Epithelial cell of esophagus (primary cell): ENCODE measurements at regions not wholly inside any gene's neighbourhood (a gene's known extent, or its start where the extent isn't known, plus 50 kb on each side); places are given as distances from the start of the nearest gene placed in this dataset.

Experiments
- DNase-seq: peaks from one replicate; pipeline ENCODE4 v3.0.0; 2010; ENCODE audit warnings: low read depth
- H3K4me3 ChIP-seq: 2 replicates; pipeline ENCODE4 v1.5.1; 2011; ENCODE audit warnings: mild to moderate bottlenecking, low read length, control low read depth
- CTCF ChIP-seq: IDR thresholded peaks from 2 replicates; pipeline ENCODE4 v1.5.1; 2011; ENCODE audit warnings: low read depth, mild to moderate bottlenecking, low read length, control low read depth, inconsistent platforms; ENCODE audit not compliant: insufficient read depth; ENCODE audit errors: missing control alignments

- peak; percentile 50 for DNase-seq
- TF ChIP-seq CTCF: no peak
- H3K4me3 ChIP-seq: no peak overlapping the region
Observed at GRCh38 chr1:106266786-106267185, 789.7 kb upstream of the PRMT6 start.

- DNase-seq: peak; percentile 49
- H3K4me3 ChIP-seq: no peak overlapping the region
- TF ChIP-seq CTCF: no peak
Observed at GRCh38 chr1:106268070-106268469, 788.4 kb upstream of the PRMT6 start.

- TF ChIP-seq CTCF: no peak
- DNase-seq: no peak
- H3K4me3 ChIP-seq: no peak overlapping the region
Observed at GRCh38 chr1:106276871-106277270, 779.6 kb upstream of the PRMT6 start.

- H3K4me3 ChIP-seq: no peak overlapping the region
- TF ChIP-seq CTCF: no peak
- DNase-seq: no peak
Observed at GRCh38 chr1:106277786-106278185, 778.7 kb upstream of the PRMT6 start.

GRCh38 chr1:106278716-106279115, 777.8 kb upstream of the PRMT6 start:
- H3K4me3 ChIP-seq: no peak overlapping the region
- TF ChIP-seq CTCF: no peak
- peak; percentile 22 for DNase-seq

- no peak for DNase-seq
- no peak for TF ChIP-seq CTCF
- H3K4me3 ChIP-seq: no peak overlapping the region
Observed at GRCh38 chr1:106289265-106289928, 767.1 kb upstream of the PRMT6 start.
